HepG2 (cell line): ENCODE measurements at regions not wholly inside any gene's neighbourhood (a gene's known extent, or its start where the extent isn't known, plus 50 kb on each side); places are given as distances from the start of the nearest gene placed in this dataset.

Experiments
- CREBL2 ChIP-seq: sonication (generic); formaldehyde crosslinking; IDR thresholded peaks from 2 replicates; pipeline ENCODE4 v1.8.1; 2023; ENCODE audit warnings: missing genetic modification reagents, mild to moderate bottlenecking, borderline replicate concordance
- STAT6 ChIP-seq: sonication (generic); formaldehyde crosslinking; IDR thresholded peaks from 2 replicates; pipeline ENCODE4 v1.4.0; 2020; ENCODE audit warnings: missing genetic modification reagents, mild to moderate bottlenecking, borderline replicate concordance
- ZBTB10 ChIP-seq: sonication (generic); formaldehyde crosslinking; IDR thresholded peaks from 2 replicates; pipeline ENCODE4 v1.4.0; 2020; ENCODE audit warnings: missing genetic modification reagents, borderline replicate concordance
- ZNF180 ChIP-seq: sonication (generic); formaldehyde crosslinking; IDR thresholded peaks from 2 replicates; pipeline ENCODE4 v1.4.0; 2020; ENCODE audit warnings: low read depth, missing genetic modification reagents, borderline replicate concordance
- ZNF329 ChIP-seq: sonication (generic); formaldehyde crosslinking; IDR thresholded peaks from 2 replicates; pipeline ENCODE4 v1.9.0; 2021; ENCODE audit warnings: low read depth, mild to moderate bottlenecking, missing genetic modification reagents
- ZNF407 ChIP-seq: sonication (generic); formaldehyde crosslinking; IDR thresholded peaks from one replicate; pipeline ENCODE4 v1.5.1; 2020; ENCODE audit warnings: mild to moderate bottlenecking, missing genetic modification reagents; ENCODE audit errors: not compliant biosample characterization
- ZNF773 ChIP-seq: sonication (generic); formaldehyde crosslinking; IDR thresholded peaks from 2 replicates; pipeline ENCODE4 v1.4.0; 2020; ENCODE audit warnings: missing genetic modification reagents, borderline replicate concordance

- no peak for TF ChIP-seq ZNF407
- TF ChIP-seq STAT6 (CRISPR knock-in tag), result no peak
- no peak for TF ChIP-seq CREBL2
- TF ChIP-seq ZNF329, result no peak
- TF ChIP-seq ZNF180 (CRISPR knock-in tag), result no peak
- TF ChIP-seq ZBTB10 (CRISPR knock-in tag), result no peak
- TF ChIP-seq ZNF773 (CRISPR knock-in tag), result no peak
Observed at GRCh38 chr3:117811786-117812185, 1102.2 kb downstream of the TUSC7 start (continued).
